ENCODE measurements at regions not wholly inside any gene's neighbourhood (a gene's known extent, or its start where the extent isn't known, plus 50 kb on each side); places are given as distances from the start of the nearest gene placed in this dataset.

DNA sequence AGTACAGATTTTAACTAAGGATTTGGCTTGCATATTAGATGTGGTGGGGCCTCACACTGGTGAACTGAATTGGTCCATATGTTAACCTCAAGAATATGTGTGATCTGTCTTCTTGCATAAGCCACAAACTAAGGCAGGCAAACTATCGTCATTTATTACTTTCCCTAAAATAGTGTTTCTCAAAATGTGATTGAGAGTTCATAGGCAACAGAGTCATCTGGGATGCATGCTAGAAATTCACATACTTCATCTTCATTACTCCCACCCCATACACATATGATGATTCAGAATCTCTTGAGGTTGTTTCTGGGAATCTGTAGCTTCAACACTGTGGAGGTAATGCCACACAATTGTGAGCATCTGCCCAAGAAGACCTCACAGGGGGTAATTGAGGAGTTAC, 822.8 kb upstream of the CDH2 start:
- H3K4me1 ChIP-seq (ENCODE audit: low read depth, poor library complexity, severe bottlenecking) = no peaks in the 10 kb centered on the region
- no peak overlapping the region for H3K27ac ChIP-seq
- H3K27me3 ChIP-seq (ENCODE audit: insufficient read depth, low read depth) = no peaks in the 10 kb centered on the region
- H3K79me2 ChIP-seq (ENCODE audit: insufficient read depth, low read depth) = no peaks in the 10 kb centered on the region
- H4K20me1 ChIP-seq (ENCODE audit: insufficient read depth) = no peaks in the 10 kb centered on the region
- H3K4me2 ChIP-seq = no peak overlapping the region
- no peaks in the 10 kb centered on the region for H3K36me3 ChIP-seq (ENCODE audit: insufficient read depth)
- H2AFZ ChIP-seq (ENCODE audit: low read depth) = no peak overlapping the region
- no peak overlapping the region for H3K9ac ChIP-seq
- TF ChIP-seq, protein P1, sequence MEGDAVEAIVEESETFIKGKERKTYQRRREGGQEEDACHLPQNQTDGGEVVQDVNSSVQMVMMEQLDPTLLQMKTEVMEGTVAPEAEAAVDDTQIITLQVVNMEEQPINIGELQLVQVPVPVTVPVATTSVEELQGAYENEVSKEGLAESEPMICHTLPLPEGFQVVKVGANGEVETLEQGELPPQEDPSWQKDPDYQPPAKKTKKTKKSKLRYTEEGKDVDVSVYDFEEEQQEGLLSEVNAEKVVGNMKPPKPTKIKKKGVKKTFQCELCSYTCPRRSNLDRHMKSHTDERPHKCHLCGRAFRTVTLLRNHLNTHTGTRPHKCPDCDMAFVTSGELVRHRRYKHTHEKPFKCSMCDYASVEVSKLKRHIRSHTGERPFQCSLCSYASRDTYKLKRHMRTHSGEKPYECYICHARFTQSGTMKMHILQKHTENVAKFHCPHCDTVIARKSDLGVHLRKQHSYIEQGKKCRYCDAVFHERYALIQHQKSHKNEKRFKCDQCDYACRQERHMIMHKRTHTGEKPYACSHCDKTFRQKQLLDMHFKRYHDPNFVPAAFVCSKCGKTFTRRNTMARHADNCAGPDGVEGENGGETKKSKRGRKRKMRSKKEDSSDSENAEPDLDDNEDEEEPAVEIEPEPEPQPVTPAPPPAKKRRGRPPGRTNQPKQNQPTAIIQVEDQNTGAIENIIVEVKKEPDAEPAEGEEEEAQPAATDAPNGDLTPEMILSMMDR (conservative IDR thresholded peaks at IDR 0.05; ENCODE audit: low read depth, low read length) = no peak
- no peak overlapping the region for H3K4me3 ChIP-seq (IDR thresholded peaks at IDR 0.05; ENCODE audit: insufficient read depth, low read depth, low read length)

GRCh38 chr18:28995319-28995718, 818.4 kb upstream of the CDH2 start:
- Histone ChIP-seq H3K27ac (no peak overlapping the region), H4K20me1 (ENCODE audit: insufficient read depth) (no peaks in the 10 kb centered on the region), H3K4me2 (no peak overlapping the region), H2AFZ (ENCODE audit: low read depth) (no peak overlapping the region), H3K79me2 (ENCODE audit: insufficient read depth, low read depth) (no peaks in the 10 kb centered on the region), H3K9ac (no peak overlapping the region), H3K36me3 (ENCODE audit: insufficient read depth) (no peaks in the 10 kb centered on the region), H3K4me1 (ENCODE audit: low read depth, poor library complexity, severe bottlenecking) (no peaks in the 10 kb centered on the region), H3K27me3 (ENCODE audit: insufficient read depth, low read depth) (no peaks in the 10 kb centered on the region), H3K4me3 (IDR thresholded peaks at IDR 0.05; ENCODE audit: insufficient read depth, low read depth, low read length) (no peak overlapping the region)
- TF ChIP-seq, protein P1 (conservative IDR thresholded peaks at IDR 0.05; ENCODE audit: low read depth, low read length) = no peak

- Histone ChIP-seq H3K27ac (no peak overlapping the region), H3K4me1 (ENCODE audit: low read depth, poor library complexity, severe bottlenecking) (no peaks in the 10 kb centered on the region), H3K4me3 (IDR thresholded peaks at IDR 0.05; ENCODE audit: insufficient read depth, low read depth, low read length) (no peak overlapping the region), H2AFZ (ENCODE audit: low read depth) (no peak overlapping the region), H4K20me1 (ENCODE audit: insufficient read depth) (no peaks in the 10 kb centered on the region), H3K9ac (no peak overlapping the region), H3K4me2 (no peak overlapping the region), H3K27me3 (ENCODE audit: insufficient read depth, low read depth) (no peaks in the 10 kb centered on the region), H3K36me3 (ENCODE audit: insufficient read depth) (no peaks in the 10 kb centered on the region), H3K79me2 (ENCODE audit: insufficient read depth, low read depth) (no peaks in the 10 kb centered on the region)
- TF ChIP-seq, protein P1 (conservative IDR thresholded peaks at IDR 0.05; ENCODE audit: low read depth, low read length) = no peak
Measured at GRCh38 chr18:28984731-28985130, 807.8 kb upstream of the CDH2 start.

- no peaks in the 10 kb centered on the region for H3K4me1 ChIP-seq (ENCODE audit: low read depth, poor library complexity, severe bottlenecking)
- H3K9ac ChIP-seq = no peak overlapping the region
- H3K27ac ChIP-seq = no peak overlapping the region
- no peak overlapping the region for H3K4me2 ChIP-seq
- no peak overlapping the region for H2AFZ ChIP-seq (ENCODE audit: low read depth)
- H3K79me2 ChIP-seq (ENCODE audit: insufficient read depth, low read depth) = no peaks in the 10 kb centered on the region
- TF ChIP-seq, protein P1 (conservative IDR thresholded peaks at IDR 0.05; ENCODE audit: low read depth, low read length) = no peak
- H3K36me3 ChIP-seq (ENCODE audit: insufficient read depth) = no peaks in the 10 kb centered on the region
- no peaks in the 10 kb centered on the region for H4K20me1 ChIP-seq (ENCODE audit: insufficient read depth)
- H3K4me3 ChIP-seq (IDR thresholded peaks at IDR 0.05; ENCODE audit: insufficient read depth, low read depth, low read length) = no peak overlapping the region
- no peaks in the 10 kb centered on the region for H3K27me3 ChIP-seq (ENCODE audit: insufficient read depth, low read depth)
Measured at GRCh38 chr18:28974504-28974903, 797.6 kb upstream of the CDH2 start.
